ENCODE measurements at regions not wholly inside any gene's neighbourhood (a gene's known extent, or its start where the extent isn't known, plus 50 kb on each side); places are given as distances from the start of the nearest gene placed in this dataset.

GRCh38 chr6:146868671-146869209 lies 270.0 kb downstream of the ADGB start:
- Histone ChIP-seq H2AFZ (ENCODE audit: low read length) (no peak overlapping the region), H3K36me3 (replicated peaks in 1 of 2; ENCODE audit: control insufficient read depth in 1 of 2, insufficient read depth in 2 of 2, low read length in 2 of 2) (no peaks in the 10 kb centered on the region), H3K4me1 (ENCODE audit: insufficient read depth, low read length) (peaks cover 17% of the 10 kb centered on the region), H3K9ac (ENCODE audit: insufficient read depth, low read depth, low read length) (no peak overlapping the region), H3K27ac (ENCODE audit: extremely low read length, insufficient read depth, low read length) (no peak overlapping the region), H3K27me3 (ENCODE audit: control insufficient read depth in 1 of 2, insufficient read depth in 2 of 2, low read length in 2 of 2) (no peaks in the 10 kb centered on the region; a peak in 1 of 5 replicates), H3K79me2 (ENCODE audit: insufficient read depth, low read length) (no peaks in the 10 kb centered on the region), H3K4me3 (replicated peaks in 1 of 3; ENCODE audit: insufficient read depth in 1 of 3, low read depth in 2 of 3, low read length in 3 of 3) (no peak overlapping the region), H3K9me3 (ENCODE audit: low read length) (no peaks in the 10 kb centered on the region), H4K20me1 (ENCODE audit: insufficient read depth, low read length) (no peaks in the 10 kb centered on the region), H3K4me2 (ENCODE audit: low read depth, low read length) (no peak overlapping the region)
- WGBS (ENCODE audit: low lambda C conversion rate), result 15% methylated on average over 4 of the region's 4 CpGs
- in situ Hi-C loops (cut with HindIII; ENCODE audit: extremely low pct_ligation_motif_present, low pct_unique_long_range_greater_than_20kb), result loop anchor here (25.0 kb wide), 1 partner anchor 1294 kb away; no protein-coding TSS in a partner anchor
- TF ChIP-seq CHCHD3 (CRISPR knock-in tag; IDR thresholded peaks at IDR 0.05) (no peak), ZNF225 (CRISPR knock-in tag; IDR thresholded peaks at IDR 0.05) (no peak), ZNF790 (CRISPR knock-in tag; IDR thresholded peaks at IDR 0.05; ENCODE audit: borderline replicate concordance) (no peak), REXO4 (CRISPR knock-in tag; IDR thresholded peaks at IDR 0.05; ENCODE audit: borderline replicate concordance) (no peak), SNAPC5 (CRISPR knock-in tag; IDR thresholded peaks at IDR 0.05; ENCODE audit: borderline replicate concordance) (no peak), ZMYM3 (CRISPR knock-in tag; IDR thresholded peaks at IDR 0.05) (no peak), ZBTB43 (CRISPR knock-in tag; conservative IDR thresholded peaks at IDR 0.05) (no peak), ZNF567 (CRISPR knock-in tag; IDR thresholded peaks at IDR 0.05; ENCODE audit: borderline replicate concordance) (no peak), ZNF800 (CRISPR knock-in tag; IDR thresholded peaks at IDR 0.05) (no peak), MZF1 (CRISPR knock-in tag; IDR thresholded peaks at IDR 0.05; ENCODE audit: borderline replicate concordance) (no peak), ZNF234 (CRISPR knock-in tag; conservative IDR thresholded peaks at IDR 0.05) (no peak)
- BruUV-seq (replicated peaks), result no TSS peak
- DNase-seq (ENCODE audit: low spot score) (no peak), ATAC-seq (no peak), FAIRE-seq (no peak)
- ChIA-PET POLR2A (no interaction called here), CTCF (ENCODE audit: low intra/inter-chr PET ratio, low total read pairs) (no interaction called here)
- intact Hi-C loops (cut with micrococcal nuclease; ENCODE audit: unreplicated experiment), result no loop called here
